ENCODE measurements at regions not wholly inside any gene's neighbourhood (a gene's known extent, or its start where the extent isn't known, plus 50 kb on each side); places are given as distances from the start of the nearest gene placed in this dataset.

- no peak for DNase-seq
Measured at GRCh38 chr20:48262466-48262865, 477.2 kb upstream of the SULF2 start.

- no peak for DNase-seq
Measured at GRCh38 chr20:48261398-48261910, 476.2 kb upstream of the SULF2 start.

GRCh38 chr20:48260129-48260756 is 475.0 kb upstream of the SULF2 start:
- DNase-seq, result no peak

- no peak for DNase-seq
Measured at GRCh38 chr20:48259456-48259855, 474.2 kb upstream of the SULF2 start.

DNA sequence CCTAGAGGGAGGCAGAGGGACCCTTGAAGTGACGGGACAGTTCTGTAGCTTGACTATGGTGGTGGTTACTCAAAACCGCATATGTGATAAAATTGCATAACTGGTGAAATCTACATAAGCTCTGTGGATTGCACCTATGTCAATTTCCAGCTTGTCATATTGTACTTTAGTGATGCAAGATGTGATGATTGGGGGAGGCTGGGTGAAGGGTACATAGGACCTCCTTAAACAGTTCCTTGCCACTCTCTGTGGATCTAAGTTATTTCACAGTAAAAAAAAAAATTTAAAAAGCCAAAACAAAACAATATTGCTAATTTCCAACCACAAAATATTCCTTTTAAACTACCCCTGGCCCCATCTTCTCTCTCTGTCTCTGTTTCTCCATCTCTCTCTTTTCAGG is 472.6 kb upstream of the SULF2 start:
- DNase-seq, result no peak

GRCh38 chr20:48247961-48248360 is 462.7 kb upstream of the SULF2 start:
- no peak for DNase-seq

GRCh38 chr20:48246061-48246790 is 460.9 kb upstream of the SULF2 start:
- DNase-seq, result no peak

GRCh38 chr20:48242623-48243022 is 457.3 kb upstream of the SULF2 start:
- DNase-seq, result no peak

DNA sequence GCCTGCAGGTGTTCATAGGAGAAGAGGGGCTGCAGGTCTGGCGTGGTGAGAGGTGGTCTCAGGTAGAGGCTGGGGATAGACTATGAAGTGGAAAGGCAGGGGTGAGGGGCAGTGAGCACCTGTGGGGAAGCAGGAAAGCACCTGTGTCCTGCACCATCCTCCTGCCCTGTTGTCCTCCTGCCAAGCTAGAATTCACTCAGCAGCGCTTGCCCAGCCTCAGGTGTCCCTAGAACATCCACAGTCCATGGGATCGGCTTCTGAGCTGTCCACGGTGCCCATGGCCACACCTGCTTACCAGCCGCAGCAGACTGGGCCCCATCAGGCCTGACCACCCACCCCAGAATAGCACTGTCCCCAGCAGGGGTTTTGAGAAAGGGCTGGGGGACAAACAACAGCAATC is 456.2 kb upstream of the SULF2 start:
- no peak for DNase-seq

GRCh38 chr20:48238781-48239180 is 453.5 kb upstream of the SULF2 start:
- no peak for DNase-seq

- no peak for DNase-seq
Measured at GRCh38 chr20:48238326-48238725, 453.0 kb upstream of the SULF2 start.

DNA sequence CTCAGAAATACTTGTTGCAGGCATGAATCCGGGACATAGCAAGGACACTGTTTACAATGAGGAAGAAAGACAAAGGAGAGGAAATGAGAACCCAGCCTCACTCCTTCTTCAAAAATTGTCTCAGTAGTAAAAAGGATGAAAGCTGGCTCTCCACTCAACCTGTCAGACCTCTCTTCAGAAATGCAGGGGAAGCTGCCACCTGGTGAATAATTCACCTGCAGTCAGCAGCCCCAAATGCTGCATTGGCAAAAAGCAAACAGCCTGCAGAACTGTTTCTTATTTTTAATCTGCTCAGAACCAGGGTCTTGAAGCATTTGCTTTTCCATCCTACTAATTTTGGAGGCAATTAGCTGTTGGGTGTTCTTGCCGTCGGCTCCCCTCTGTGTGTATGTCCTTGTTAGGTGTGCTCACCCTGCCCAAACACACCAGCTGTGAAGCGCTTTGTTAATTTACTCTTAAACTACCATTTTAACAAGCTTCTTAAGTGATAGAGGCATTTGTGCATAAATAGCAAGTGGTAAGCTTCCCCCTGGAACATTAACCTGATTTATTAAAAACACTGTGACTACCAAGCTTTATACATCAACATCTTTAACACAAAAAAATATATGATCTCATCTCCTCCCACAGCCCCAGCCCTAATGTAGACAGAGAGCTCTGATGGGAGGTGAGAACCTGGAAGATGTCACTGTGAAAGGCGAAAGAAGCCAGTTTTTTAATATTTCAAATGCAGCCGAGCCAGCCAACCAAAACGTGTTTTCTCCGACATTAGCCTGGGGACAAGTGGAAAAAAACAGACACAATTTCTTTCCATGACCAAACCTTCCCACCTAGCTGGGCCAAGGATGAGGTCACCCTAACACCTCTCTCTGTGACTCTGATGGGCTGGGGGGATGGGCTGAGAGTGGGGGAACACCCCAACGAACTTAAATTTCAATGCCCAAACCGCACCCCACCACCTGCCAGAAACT is 451.0 kb upstream of the SULF2 start:
- DNase-seq, result no peak

GRCh38 chr20:48234951-48235350 is 449.7 kb upstream of the SULF2 start:
- no peak for DNase-seq

GRCh38 chr20:48231253-48231930 is 446.1 kb upstream of the SULF2 start:
- DNase-seq, result no peak

DNA sequence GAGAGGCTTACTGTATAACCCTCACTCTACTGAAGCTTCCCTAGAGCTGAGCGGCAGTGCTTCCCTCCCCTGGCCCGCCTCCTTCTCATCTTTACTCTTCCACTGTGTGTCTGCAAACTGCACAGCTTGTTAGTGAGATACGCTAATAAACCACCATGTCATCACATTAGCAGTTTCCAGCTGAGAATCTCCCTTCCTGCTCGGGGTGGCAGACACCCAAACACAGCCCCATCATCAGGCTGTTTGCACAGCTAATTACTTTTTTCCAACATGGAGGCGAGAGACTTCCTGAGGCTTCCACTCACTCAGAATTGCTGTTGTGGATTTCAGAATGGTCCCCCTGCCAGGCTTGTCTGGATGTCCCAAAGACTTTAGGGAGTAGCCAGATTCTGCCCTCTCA is 444.9 kb upstream of the SULF2 start:
- DNase-seq, result no peak

DNA sequence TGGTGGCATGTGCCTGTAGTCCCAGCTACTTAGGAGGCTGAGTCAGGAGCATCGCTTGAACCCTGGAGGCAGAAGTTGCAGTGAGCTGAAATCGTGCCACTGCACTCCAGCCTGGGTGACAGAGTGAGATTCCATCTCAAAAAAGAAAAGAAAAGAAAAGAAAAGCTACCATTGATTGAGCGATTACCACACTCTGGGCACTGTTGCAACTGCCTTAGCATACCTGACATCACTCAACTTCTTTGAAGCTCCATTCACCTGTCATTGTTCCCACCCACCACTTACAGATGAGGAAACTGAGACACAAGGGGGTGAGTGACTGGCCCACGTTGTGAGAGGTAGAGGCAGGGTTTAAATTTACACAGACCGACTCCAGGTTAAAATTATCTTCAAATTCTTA is 442.1 kb upstream of the SULF2 start:
- no peak for DNase-seq

DNA sequence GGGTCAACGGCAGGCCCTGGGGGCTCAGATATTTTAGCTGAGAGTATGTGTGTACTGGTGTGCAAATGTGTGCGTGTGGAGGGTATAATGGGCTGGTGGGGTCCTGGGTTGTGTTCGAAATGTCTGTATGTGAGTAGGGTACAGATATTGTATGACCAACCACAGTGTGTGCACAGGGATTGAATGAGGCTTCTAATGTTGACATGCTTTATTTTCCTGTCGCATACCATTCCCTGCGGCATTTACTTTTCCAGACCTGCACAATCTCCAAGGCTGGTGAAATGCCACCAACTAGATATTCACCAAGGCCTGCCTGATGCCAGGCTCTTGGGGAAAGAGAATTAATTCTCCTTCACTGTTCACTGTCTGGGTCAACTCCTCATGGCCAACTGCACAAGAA is 441.4 kb upstream of the SULF2 start:
- DNase-seq, result no peak

- no peak for DNase-seq
Measured at GRCh38 chr20:48224533-48225050, 439.3 kb upstream of the SULF2 start.

- DNase-seq, result no peak
Measured at GRCh38 chr20:48223715-48224114, 438.4 kb upstream of the SULF2 start.

DNA sequence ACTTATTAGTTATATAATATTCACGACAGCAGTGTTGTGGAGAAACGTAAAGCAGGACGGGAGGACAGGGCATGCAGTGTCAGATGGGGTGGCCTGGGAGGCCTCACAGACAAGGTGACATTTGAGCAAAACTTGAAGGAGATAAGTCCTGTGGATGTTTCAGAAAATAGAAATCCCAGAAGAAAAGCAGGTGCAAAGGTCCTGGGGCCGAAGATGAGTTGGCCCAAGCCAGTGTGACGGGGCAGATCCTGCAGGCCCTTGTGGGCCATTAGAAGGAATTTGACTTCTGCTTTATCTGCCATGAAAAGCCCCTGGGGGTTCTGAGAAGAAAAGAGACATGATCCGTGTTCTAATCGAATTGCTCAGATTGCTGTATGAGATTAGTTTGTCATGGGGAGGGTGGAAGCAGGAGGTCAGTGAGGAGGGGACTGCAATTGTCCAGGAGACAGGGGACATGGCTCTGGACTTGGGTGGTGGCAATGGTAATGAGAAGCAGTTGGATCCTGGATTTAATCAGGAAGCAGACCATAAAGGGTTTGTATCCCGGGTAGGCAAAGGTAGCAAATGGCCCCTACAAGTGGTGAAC is 437.4 kb upstream of the SULF2 start:
- no peak for DNase-seq

GRCh38 chr20:48220033-48220633 is 434.9 kb upstream of the SULF2 start:
- no peak for DNase-seq

- no peak for DNase-seq
Measured at GRCh38 chr20:48219306-48219705, 434.0 kb upstream of the SULF2 start.
